Glomerular endothelial cell (primary cell): ENCODE measurements at regions not wholly inside any gene's neighbourhood (a gene's known extent, or its start where the extent isn't known, plus 50 kb on each side); places are given as distances from the start of the nearest gene placed in this dataset.
"Not testable (repeated sequence)": the region's sequence is repeated elsewhere in the genome, so short reads cannot be mapped to it uniquely, and the experiment has no call there.

ENCODE experiments used
- DNase-seq: peaks from one replicate; pipeline ENCODE4 v3.0.0-alpha.2; 2011; ENCODE audit warnings: low read depth, low spot score; ENCODE audit errors: extremely low read depth

DNA sequence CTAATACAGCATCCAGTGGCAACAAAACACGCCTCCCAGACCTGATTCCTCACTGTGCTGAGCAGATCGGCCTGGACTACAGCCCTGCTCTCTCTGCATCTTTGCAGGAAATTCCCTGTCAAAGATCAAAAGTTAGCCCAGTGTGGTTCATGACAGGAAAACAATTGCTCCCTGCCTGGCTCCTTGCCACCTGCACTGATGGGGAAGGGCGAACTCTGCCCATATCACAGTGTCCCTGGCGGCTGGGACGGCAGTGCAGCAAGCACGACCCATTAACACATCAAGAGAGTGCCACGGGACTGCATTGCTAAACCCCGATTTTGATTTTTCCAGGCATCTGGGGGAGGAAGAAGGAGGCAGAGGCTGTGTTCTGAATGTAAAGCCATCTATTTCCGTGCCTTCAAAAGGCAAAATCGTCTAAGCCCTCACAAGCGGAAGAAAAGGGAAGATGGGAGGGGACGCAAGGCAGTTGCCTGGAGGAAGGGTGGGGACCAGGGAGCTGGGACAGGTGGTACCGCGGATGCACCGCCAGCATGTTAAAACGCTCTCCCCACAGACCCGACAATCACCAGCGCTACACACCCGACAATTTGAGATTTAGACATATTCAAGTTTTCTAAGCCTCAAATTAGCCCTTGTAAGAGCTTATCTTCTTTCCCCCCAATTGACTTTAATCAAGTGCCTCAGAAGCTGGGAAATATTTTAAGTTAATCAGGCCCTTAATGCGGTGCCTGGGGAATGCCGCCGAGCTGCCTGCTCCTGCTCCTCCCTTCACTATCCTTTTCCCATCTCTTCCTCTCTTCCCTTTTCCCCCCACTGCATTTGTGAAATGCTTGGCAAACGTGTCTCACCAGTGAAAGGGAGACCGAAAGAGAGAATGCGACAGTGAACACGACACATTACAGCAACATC lies 238.8 kb upstream of the CDH5 start:
- DNase-seq = no peak

DNA sequence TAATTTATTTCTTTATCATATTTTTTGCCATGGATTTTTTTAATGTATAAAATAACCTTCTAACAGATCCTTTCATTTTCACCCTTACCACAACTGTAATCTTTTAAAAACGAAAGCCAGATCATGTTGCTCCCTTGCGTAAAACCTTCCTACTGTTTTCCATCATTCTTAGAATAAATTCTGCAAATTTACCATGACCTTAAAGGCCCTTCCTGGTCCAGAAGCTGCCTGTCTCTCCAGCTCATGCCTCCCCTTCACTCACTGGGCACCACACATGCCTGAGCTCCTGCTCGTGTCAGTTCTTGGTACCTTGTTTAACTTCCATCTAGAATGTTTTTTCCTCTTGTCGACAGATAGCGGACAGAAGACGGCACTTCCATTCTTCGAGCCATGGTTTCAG lies 245.0 kb upstream of the CDH5 start:
- DNase-seq = no peak

DNA sequence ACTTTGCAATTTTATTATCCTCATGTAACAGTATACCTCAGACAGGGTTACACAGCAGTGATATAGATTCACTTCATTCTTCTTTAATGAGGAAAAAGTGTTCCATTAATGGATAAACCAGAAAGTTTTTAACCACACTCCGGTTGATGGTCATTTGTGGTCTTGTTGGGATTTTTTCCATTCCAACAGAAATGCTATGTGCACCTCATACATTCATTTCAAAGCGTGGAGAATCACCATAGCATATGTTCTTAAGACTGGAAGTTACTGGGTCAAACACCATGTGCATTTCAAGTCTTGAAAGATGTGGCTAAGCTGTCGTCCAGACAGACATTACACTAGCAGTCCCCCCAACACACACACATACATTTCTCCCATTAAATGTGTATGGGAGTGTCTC lies 245.8 kb upstream of the CDH5 start:
- DNase-seq = no peak

DNA sequence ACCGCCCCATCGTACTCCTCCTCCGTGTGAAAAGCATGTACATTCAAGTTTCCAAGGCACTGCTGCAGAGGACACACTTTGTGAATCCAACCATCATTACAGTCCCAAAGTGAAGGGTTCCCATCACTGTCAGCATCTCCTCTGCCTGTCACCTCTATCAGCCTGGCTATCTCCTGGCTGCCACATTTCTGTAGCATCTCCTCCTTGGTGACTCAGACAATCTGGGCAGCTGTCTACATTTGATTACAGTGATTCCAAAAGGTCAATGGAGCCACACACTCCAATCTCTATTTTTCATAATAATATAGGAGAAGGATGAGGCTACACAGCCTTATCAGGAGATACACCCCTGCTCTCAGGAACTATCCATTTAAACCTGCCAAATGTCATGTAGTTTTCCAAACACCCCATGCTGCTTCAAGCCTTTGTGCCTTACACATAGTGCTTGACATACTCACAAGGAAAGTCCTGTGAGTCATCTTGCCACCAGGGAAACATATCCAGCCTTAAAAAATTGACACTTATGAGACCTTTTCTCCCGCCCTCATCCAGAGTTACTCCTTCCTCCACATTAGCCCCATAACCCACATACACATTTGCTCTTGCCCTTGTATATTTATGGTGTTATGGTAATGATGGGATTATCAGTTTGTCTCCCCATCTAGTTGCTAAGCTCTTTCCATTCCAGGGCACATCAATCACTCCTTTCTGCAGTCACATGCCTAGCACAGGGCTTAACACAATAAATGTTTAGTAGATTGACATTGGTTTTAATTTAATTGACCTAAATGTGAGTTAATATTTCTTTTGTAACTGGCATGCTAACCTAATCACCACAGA lies 250.1 kb upstream of the CDH5 start:
- no peak for DNase-seq

DNA sequence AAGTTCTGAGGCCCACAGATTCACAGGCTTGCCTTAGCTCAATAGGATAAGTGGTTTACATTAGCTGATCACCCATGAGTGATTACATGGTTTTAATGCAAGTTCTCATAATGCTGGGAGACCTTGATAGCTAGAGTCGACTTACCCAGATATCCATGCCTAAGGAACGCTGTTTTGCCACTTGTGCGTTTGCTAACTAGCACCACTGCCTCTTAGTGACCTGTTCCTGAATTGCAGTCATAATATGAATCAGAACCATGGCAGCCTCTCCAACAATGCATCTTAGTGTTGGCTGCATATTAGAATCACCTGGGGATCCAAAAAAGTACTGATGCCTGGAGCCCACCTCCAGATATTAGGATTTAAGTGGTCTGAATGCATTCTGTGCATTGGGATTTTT lies 251.1 kb upstream of the CDH5 start:
- DNase-seq = no peak

DNA sequence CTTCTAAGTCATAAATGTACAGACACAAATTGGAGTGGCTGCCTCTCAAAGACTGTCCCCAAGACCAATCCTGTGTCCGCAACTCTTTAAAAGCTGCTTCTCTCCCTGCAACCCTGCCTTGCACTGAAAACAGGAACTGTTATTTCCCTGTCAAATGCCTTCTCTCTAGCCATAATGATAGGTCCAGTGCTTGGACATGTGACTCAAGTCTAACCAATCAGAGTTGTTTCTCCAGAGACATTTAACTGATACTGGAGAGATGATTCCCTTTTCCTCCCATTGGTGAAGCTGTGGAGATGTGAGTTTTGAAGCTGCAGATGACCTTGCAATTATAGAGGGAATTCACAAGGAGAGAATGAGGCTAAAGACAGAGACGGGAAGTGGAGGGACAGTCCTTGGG lies 253.3 kb upstream of the CDH5 start:
- DNase-seq = no peak

DNA sequence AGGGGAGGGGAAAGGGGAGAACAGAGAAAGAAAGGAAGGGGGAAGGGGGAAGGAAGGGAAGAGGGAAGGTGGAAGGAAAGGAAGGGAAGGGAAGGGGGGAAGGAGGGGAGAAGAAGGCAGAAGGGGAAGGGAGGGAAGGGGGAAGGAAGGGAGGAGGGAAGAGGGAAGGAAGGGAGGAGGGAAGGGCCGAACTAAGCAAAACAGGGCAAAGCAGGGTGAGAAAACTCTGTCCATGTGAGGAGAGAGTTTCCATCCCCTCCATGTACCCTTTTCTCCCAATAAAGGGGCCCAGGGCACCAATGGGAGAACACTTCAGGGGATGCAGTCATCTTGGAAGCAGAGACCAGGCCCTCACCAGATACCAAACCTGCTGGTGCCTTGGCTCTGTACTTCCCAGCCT lies 256.8 kb upstream of the CDH5 start:
- DNase-seq = no peak

DNA sequence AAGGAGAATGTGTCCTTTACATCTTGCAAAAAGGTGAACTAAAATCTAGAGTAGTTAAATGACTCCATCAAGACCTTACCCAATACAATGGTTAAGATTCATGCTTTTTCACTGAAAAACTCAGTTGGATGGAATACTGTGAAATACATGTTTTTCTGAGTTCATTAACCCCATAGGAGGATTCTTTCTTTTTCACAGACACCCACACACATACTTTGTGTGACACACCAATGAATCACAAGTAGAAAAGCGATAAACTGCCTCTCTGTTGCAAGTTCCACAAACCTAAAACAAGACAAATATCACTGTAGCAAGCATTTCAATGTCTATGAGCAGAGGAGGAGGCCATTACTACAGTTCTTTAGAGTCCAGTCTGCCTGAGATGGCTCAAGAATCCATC lies 258.8 kb upstream of the CDH5 start:
- DNase-seq = no peak

DNA sequence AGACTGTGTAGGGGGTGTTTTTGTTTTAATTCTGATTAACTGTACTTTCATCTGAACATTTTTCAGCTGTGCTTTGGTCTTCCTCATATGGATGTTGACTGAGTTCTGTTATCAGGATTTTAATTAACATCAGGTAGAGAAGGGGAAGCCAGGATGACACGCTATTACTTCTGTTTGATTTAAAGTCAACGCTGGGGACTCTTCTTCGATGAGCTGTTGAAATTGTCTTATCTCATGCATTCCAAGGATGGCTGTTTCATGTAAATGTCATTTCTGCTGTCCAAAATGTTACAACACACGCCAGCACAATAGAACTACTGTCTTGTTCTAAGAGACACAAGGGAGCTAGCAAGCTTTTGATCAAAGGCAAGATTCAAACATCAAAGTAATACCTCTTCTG lies 263.3 kb upstream of the CDH5 start:
- DNase-seq = no peak

DNA sequence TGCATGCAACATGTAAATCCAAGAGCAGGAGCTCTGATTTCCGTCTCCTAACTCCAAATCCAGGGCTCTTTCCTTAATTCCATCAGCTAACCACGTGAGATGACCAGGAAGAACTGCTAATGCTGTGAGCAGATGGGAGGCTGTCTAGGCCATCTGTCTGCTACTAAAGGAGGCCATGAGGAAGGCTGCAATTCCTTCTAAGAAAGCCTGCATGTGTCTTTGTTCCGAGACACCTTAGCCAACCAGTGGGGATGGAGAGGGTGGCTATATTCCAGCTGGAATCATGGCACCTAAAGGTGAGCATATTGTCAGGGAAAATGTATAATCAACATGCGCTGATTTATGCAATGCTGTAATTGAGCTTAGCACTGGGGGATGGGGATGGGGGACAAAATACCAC lies 267.2 kb upstream of the CDH5 start:
- no peak for DNase-seq

DNA sequence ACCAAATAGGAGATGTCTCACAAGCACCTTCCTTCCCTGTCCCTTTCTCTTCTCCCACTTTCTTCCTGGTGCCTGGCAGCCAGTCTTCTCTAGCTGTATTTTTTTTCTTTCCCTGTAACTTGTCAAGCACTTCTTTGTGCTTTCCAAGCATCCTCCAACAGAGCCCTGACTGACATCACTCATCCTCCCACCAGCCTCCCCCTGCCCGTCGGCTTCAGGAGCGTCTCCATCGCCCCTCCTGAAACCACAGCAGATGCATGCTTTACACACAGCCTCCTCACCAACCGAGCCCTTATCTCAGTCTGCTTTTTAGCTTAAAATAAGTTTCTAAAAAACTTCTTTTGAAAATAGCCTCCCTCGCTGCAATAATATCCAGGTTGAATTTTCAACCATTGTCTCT lies 268.7 kb upstream of the CDH5 start:
- no peak for DNase-seq

DNA sequence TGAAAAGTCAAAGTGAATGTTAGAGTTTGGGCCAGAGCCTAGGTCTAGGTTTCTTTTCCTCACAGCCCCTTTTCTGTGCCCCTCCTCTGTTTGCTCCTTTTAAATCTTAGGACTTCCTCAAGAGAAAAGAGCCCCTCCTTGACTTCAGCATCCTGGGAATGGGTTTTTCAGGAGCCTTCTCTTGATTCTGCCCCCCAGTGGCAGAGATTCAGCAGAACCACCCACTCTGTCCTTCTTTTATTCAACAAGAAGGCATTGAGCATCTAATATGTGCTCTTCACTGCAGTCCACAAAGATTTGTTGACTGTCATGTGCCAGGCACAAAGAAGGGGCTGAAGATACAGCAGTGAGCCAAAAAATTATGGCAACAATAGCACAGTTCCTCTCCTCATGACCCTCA lies 270.8 kb upstream of the CDH5 start:
- no peak for DNase-seq

DNA sequence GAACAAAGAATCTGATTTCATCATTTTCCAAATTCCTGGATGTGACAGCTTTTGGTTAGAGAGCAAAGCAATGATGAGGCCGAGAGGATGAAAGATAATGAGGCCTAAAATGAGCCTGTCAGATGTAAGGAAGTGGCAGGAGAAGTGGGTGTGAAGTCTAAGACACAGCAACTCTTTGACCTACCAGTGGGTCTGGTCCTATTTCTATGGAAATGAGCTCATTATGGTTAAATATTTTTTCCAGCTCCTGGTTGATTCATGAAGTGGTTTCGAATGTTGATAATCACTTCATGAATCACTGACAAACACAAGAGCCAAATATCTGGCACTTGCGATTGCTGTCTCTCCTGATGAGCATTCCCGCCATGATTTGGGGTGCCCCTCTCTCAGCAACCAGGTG lies 273.3 kb upstream of the CDH5 start:
- DNase-seq = no peak

DNA sequence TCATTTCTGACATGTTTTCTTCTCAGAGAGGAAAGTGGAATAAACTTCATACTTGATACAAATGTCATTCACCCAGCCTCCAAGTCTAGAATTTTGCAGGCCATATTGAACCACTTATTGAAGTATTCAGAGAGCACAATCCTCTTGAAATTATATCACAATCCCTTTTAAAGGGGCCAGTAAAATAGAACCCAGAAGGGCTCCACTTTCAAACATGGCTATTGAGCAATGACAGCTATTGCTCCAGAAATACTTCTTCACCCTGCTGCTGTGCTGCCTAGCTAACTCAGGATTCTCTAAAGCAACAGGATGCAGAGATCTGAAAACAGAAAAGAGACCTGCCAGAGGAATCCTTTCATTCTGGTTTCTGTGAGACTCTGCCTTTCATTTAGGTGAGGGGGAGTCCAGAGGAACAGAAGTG lies 275.0 kb upstream of the CDH5 start:
- DNase-seq = no peak

DNA sequence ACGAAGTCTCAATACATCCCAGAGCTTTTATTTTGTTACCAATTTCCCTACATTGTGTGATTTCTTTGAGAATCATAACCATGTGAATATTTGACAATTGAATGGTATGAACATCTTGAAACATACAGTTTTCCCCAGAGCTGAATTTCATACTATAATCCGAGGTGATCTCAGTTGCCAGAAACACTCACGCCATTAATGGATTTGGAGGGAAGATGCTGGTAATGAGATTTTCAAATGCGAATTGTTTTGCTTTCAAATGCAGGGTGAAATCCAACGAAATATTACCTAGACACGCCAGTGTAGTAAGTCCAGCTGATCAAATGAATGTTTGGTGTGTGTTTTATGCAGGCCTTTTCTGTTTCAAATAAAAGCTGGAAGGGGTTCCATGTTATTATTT lies 277.8 kb upstream of the CDH5 start:
- no peak for DNase-seq

DNA sequence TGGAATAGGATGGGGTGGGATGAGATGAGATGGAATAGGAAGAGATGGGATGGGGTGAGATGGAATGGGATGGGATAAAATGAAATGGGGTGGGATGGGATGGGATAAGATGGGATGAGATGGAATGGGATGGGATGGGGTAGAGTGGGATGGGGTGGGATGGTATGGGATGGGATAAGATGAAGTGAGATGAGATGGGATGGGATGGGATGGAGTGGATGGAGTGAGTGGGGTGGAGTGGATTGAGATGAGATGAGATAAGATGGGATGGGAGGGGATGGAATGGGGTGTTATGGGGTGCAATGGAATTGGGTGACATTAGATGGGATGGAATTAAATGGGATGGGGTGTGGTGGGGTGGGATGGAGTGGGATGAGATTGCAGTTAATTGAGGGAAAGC lies 279.2 kb upstream of the CDH5 start:
- no peak for DNase-seq

DNA sequence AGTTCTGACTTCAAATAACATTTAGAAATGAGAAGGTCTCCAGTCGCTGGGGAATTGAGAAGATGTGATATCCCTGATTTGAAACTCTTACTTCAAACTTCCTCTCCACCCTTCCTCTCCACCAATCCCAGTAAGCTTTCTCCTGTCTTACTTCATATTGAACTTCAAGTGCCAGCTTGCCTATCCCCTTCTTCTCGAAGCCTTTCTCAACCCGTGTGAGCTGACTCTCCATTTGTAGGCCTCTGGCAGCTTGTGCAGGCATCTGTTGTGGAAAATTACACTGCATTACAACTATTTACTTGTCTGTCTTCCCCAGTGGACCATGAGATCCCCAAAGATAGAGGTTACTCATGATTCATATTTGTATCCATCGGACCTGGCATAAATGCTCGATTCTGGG lies 280.8 kb upstream of the CDH5 start:
- no peak for DNase-seq

DNA sequence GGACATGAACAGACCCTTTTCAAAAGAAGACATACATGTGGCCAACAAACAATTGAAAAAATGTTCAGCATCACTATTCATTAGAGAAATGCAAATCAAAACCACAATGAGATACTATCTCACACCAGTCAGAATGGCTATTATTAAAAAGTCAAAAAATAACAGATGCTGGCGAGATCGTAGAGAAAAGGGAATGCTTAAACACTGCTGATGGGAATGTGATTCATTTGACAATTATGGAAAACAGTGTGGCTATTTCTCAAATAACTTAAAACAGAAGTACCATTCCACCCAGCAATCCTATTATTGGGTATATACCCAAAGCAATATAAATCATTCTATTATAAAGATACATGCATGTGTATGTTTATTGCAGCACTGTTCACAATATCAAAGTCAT lies 281.8 kb upstream of the CDH5 start:
- DNase-seq = not testable (repeated sequence)

DNA sequence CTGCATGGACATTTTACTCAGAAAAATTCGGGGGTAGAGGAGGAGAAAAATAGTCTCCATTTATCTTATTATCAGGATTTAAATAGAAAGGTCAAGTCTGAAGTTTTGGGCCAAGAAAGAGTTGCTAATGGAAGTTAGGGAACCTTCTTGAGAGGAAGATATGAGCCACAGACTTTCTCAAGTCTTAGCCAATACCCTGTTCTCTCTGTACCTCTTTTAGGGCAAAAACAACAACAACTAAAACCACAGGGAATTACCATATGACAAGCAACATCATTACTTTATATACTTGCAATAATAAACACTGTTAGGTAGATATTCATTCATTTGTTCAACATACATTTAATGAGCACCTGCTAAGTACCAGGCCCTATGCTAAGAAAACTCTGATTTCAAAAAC lies 282.2 kb upstream of the CDH5 start:
- DNase-seq = no peak

DNA sequence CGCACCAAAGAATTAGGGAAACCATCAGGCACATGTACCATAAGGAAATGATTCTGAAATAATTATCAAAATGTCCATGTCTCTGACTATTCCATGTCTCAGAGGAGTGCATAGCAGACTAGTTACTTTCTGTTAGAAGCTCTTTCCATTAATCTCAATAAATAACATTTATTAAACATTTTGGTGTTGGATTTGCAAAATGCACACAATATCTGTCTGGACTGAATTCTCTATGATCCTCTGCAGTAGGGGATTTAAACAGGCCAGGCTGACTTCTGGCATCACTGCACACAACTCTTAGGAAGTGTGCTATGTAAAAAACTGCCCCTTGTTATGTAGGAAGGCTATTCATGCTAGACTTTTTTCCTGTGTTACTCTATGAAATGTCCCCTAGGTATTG lies 283.3 kb upstream of the CDH5 start:
- no peak for DNase-seq

DNA sequence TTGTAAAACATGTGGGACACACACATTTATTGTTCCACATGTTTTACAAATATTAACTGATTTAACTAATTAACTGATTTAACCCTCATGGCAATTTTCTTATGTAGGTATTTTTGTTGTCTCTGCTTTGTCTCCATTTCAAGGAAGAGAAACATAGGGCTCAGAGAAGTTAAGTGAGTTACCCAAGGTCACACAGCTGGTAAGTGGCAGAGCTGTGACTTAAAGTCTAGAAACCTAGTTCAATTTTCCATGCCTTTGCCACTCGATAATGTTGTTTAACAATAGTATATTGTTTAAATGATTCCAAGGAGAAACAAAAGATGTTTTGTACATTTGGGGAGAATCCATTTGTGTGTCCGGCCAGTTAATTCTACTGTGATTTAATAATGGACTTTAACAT lies 284.1 kb upstream of the CDH5 start:
- no peak for DNase-seq

DNA sequence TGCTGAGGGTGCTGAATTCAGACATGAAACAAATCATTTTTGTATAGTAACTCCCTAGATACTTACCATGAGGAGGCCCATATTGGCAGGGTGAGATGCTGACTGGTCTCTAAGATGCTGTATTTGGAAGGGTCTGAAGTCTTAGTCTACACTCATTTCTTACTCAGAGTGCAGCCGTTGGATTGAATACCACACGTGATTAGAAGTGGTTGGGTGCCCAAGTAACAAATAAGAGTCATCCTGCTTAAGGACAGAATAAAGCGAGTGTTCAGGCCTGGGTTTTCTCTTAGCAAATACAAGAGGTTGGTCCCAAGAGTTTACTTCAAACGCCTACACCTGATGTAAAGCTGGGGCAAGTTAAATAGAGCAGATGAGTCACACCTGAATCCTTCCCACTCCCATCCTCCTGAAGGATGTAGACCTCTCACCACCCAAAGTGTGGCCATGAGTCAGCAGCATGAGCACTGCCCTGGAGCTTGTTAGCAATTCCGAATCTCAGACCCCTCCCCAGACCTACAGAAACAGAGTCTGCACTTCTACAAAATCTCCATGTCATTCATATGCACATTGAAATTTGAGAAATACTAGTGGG lies 284.6 kb upstream of the CDH5 start:
- no peak for DNase-seq
